HepG2 (cell line): ENCODE measurements at regions not wholly inside any gene's neighbourhood (a gene's known extent, or its start where the extent isn't known, plus 50 kb on each side); places are given as distances from the start of the nearest gene placed in this dataset.

Experiments used
- ATAC-seq: fragments of 200-7000 bp; cut with Tn5 transposase; 3 replicates; pipeline ENCODE4 v1.9.1; 2020; ENCODE audit warnings: mild to moderate bottlenecking, moderate library complexity
- BruUV-seq: library from RNA; stranded (reverse); fragments of 400-500 nt; replicated peaks from 2 replicates; lab custom pipeline; 2021; lab: Mats Ljungman, UMichigan
- CTCF ChIA-PET: fragments of 300-600 bp; formaldehyde crosslinking; extraction: SDS; loops from one replicate; lab custom pipeline; 2021; ENCODE audit warnings: low total read pairs, inconsistent platforms, low intra/inter-chr PET ratio; lab: Yijun Ruan, JAX
- POLR2A ChIA-PET: fragments of 350-600 bp; sonication (Branson Sonifier 250); formaldehyde crosslinking; loops from one replicate; lab custom pipeline; 2020; ENCODE audit warnings: antibody characterized with exemption, inconsistent platforms; lab: Yijun Ruan, JAX
- DNase-seq: peaks from one replicate; pipeline ENCODE4 v3.0.0-alpha.2; 2015; ENCODE audit warnings: low spot score
- FAIRE-seq: peaks from 3 replicates; lab custom pipeline; 2011; peaks lifted over from hg19 to GRCh38; lab: Jason Lieb, UNC
- H2AFZ ChIP-seq: one replicate; pipeline ENCODE4 v1.6.1; 2011; ENCODE audit warnings: low read length, inconsistent platforms
- H3K27ac ChIP-seq: fragments of 300-600 bp; 3 replicates; pipeline ENCODE4 v1.8.0; 2011; ENCODE audit warnings: mixed run types, mild to moderate bottlenecking, mixed read lengths, low read length, inconsistent platforms; ENCODE audit not compliant: insufficient read depth; ENCODE audit errors: extremely low read length
- H3K27me3 ChIP-seq, 2 experiments: fragments of 200-600 bp in 1 of 2; 2 replicates in 1 of 2; 3 replicates in 1 of 2; pipeline versions ENCODE4 v1.6.0 to v1.8.0; 2011; ENCODE audit warnings: low read length in 2 of 2, mild to moderate bottlenecking in 2 of 2, moderate library complexity in 2 of 2, inconsistent platforms in 1 of 2; ENCODE audit not compliant: insufficient read depth in 2 of 2, control insufficient read depth in 1 of 2
- H3K36me3 ChIP-seq, 2 experiments: fragments of 200-600 bp in 1 of 2; replicated peaks in 1 of 2; 2 replicates in 1 of 2; 3 replicates in 1 of 2; pipeline versions ENCODE4 v1.5.1 to v1.8.0; 2011; ENCODE audit warnings: low read length in 2 of 2, inconsistent platforms in 1 of 2; ENCODE audit not compliant: insufficient read depth in 2 of 2, control insufficient read depth in 1 of 2
- H3K4me1 ChIP-seq: 2 replicates; pipeline ENCODE4 v1.5.1; 2012; ENCODE audit warnings: low read length, inconsistent platforms; ENCODE audit not compliant: insufficient read depth
- H3K4me2 ChIP-seq: 2 replicates; pipeline ENCODE4 v1.6.0; 2011; ENCODE audit warnings: low read depth, low read length, inconsistent platforms
- H3K4me3 ChIP-seq, 3 experiments: fragments of 200-600 bp in 1 of 3; sonication (generic), shearing (Covaris generic) in 1 of 3; replicated peaks in 1 of 3; 2 replicates each; pipeline ENCODE4 v1.5.1; 2011 to 2016; ENCODE audit warnings: low read length in 3 of 3, inconsistent platforms in 2 of 3, low read depth in 2 of 3, mild to moderate bottlenecking in 2 of 3, control low read depth in 1 of 3, mixed read lengths in 1 of 3; ENCODE audit not compliant: insufficient read depth in 1 of 3
- H3K79me2 ChIP-seq: one replicate; pipeline ENCODE4 v1.6.1; 2011; ENCODE audit warnings: low read length, inconsistent platforms; ENCODE audit not compliant: insufficient read depth
- H3K9ac ChIP-seq: 2 replicates; pipeline ENCODE4 v1.6.0; 2011; ENCODE audit warnings: mild to moderate bottlenecking, low read depth, low read length, inconsistent platforms; ENCODE audit not compliant: insufficient read depth
- H3K9me3 ChIP-seq: 2 replicates; pipeline ENCODE4 v1.5.1; 2012; ENCODE audit warnings: mild to moderate bottlenecking, low read length
- H4K20me1 ChIP-seq: 2 replicates; pipeline ENCODE4 v1.6.0; 2011; ENCODE audit warnings: inconsistent platforms, mild to moderate bottlenecking, low read length, moderate library complexity; ENCODE audit not compliant: insufficient read depth
- ERF ChIP-seq: IDR thresholded peaks from 2 replicates; pipeline ENCODE4 v1.6.1; 2018; ENCODE audit warnings: missing biosample characterization, missing genetic modification reagents
- GLMP ChIP-seq: sonication (generic); formaldehyde crosslinking; IDR thresholded peaks from 2 replicates; pipeline ENCODE4 v1.9.0; 2021; ENCODE audit warnings: missing genetic modification reagents, mild to moderate bottlenecking, borderline replicate concordance
- GMEB1 ChIP-seq: sonication (generic); formaldehyde crosslinking; IDR thresholded peaks from 2 replicates; pipeline ENCODE4 v1.5.1; 2020; ENCODE audit warnings: missing genetic modification reagents, mild to moderate bottlenecking, borderline replicate concordance
- ISX ChIP-seq: sonication (generic); formaldehyde crosslinking; conservative IDR thresholded peaks from 2 replicates; pipeline ENCODE4 v1.5.0; 2020; ENCODE audit warnings: missing genetic modification reagents
- SP140L ChIP-seq: sonication (generic); formaldehyde crosslinking; IDR thresholded peaks from 2 replicates; pipeline ENCODE4 v1.4.0; 2020; ENCODE audit warnings: missing genetic modification reagents, borderline replicate concordance
- SRF ChIP-seq: IDR thresholded peaks from 2 replicates; pipeline ENCODE4 v1.6.1; 2011; ENCODE audit warnings: mild to moderate bottlenecking, low read depth, low read length, moderate library complexity
- TERF1 ChIP-seq: sonication (generic); formaldehyde crosslinking; IDR thresholded peaks from 2 replicates; pipeline ENCODE4 v1.8.0; 2022; ENCODE audit warnings: mild to moderate bottlenecking, missing genetic modification reagents, moderate library complexity
- ZFP36 ChIP-seq: fragments of 150-350 bp; IDR thresholded peaks from 2 replicates; pipeline ENCODE4 v1.6.1; 2018; ENCODE audit warnings: borderline replicate concordance, low read length, low read depth; ENCODE audit not compliant: partially characterized antibody
- ZMAT5 ChIP-seq: sonication (generic); formaldehyde crosslinking; IDR thresholded peaks from 2 replicates; pipeline ENCODE4 v1.5.0; 2020; ENCODE audit warnings: mild to moderate bottlenecking, low read depth, missing genetic modification reagents, borderline replicate concordance
- ZNF780A ChIP-seq: sonication (generic); formaldehyde crosslinking; IDR thresholded peaks from 2 replicates; pipeline ENCODE4 v1.8.0; 2022; ENCODE audit warnings: mild to moderate bottlenecking, missing genetic modification reagents, moderate library complexity
- WGBS: methylation state at CpG from one replicate; pipeline ENCODE4 v1.1.6; 2017; ENCODE audit warnings: low lambda C conversion rate; 5-methylcytosine and 5-hydroxymethylcytosine counted together
- in situ Hi-C: cut with HindIII; loops from 2 replicates; pipeline ENCODE4 v1.10.0; 2017; ENCODE audit warnings: low pct_unique_long_range_greater_than_20kb; ENCODE audit not compliant: extremely low pct_ligation_motif_present
- intact Hi-C: fragments of 100-400 bp; cut with micrococcal nuclease; formaldehyde crosslinking; loops from one replicate; pipeline ENCODE4 v1.10.0; 2022; ENCODE audit not compliant: unreplicated experiment

GRCh38 chrX:94365736-94366135 lies 691.7 kb downstream of the FAM133A start:
- CTCF ChIA-PET: no interaction called here
- WGBS: 33% methylated on average over 3 of the region's 3 CpGs
- in situ Hi-C loops (no loop called here), intact Hi-C loops (no loop called here)
- ATAC-seq (no peak), FAIRE-seq (no peak), DNase-seq (no peak)
- TF ChIP-seq ZFP36 (no peak), GLMP (CRISPR knock-in tag) (no peak), SP140L (no peak), TERF1 (CRISPR knock-in tag) (no peak)
- Histone ChIP-seq H3K36me3 (no peaks in the 10 kb centered on the region), H3K4me3 (no peak overlapping the region), H3K4me2 (no peak overlapping the region), H3K9ac (no peak overlapping the region), H3K4me1 (no peaks in the 10 kb centered on the region), H3K27me3 (no peaks in the 10 kb centered on the region), H3K79me2 (no peaks in the 10 kb centered on the region), H3K27ac (no peak overlapping the region), H3K9me3 (no peaks in the 10 kb centered on the region), H4K20me1 (no peaks in the 10 kb centered on the region), H2AFZ (no peak overlapping the region)
- no TSS peak for BruUV-seq
- POLR2A ChIA-PET: no interaction called here

GRCh38 chrX:94366616-94367015 lies 692.6 kb downstream of the FAM133A start:
- CTCF ChIA-PET: no interaction called here
- DNase-seq (no peak), FAIRE-seq (no peak), ATAC-seq (no peak)
- 28% methylated on average over 4 of the region's 4 CpGs for WGBS
- Histone ChIP-seq H4K20me1 (no peaks in the 10 kb centered on the region), H2AFZ (no peak overlapping the region), H3K36me3 (no peaks in the 10 kb centered on the region), H3K27ac (no peak overlapping the region), H3K4me3 (no peak overlapping the region), H3K79me2 (no peaks in the 10 kb centered on the region), H3K4me1 (no peaks in the 10 kb centered on the region), H3K4me2 (no peak overlapping the region), H3K9ac (no peak overlapping the region), H3K9me3 (no peaks in the 10 kb centered on the region), H3K27me3 (no peaks in the 10 kb centered on the region)
- in situ Hi-C loops (no loop called here), intact Hi-C loops (no loop called here)
- BruUV-seq: no TSS peak
- POLR2A ChIA-PET: no interaction called here
- no peak for TF ChIP-seq GMEB1 (CRISPR knock-in tag)
- TF ChIP-seq ISX (CRISPR knock-in tag): no peak
- no peak for TF ChIP-seq ZNF780A (CRISPR knock-in tag)
- TF ChIP-seq ZMAT5 (CRISPR knock-in tag): no peak
- no peak for TF ChIP-seq ERF (CRISPR knock-in tag)
- no peak for TF ChIP-seq SRF
